Smooth muscle cell (in vitro differentiated cells): ENCODE measurements at regions not wholly inside any gene's neighbourhood (a gene's known extent, or its start where the extent isn't known, plus 50 kb on each side); places are given as distances from the start of the nearest gene placed in this dataset.

Source experiments
- DNase-seq: peaks from one replicate; lab custom pipeline; 2025; ENCODE audit not compliant: unreplicated experiment; lab: John Stamatoyannopoulos, UW
- H2AFZ ChIP-seq: fragments of 200-600 bp; sonication (generic); 2 replicates; pipeline ENCODE4 v1.6.0; 2016; ENCODE audit warnings: antibody characterized with exemption, low read depth, mild to moderate bottlenecking
- H3F3A ChIP-seq: fragments of 200-600 bp; sonication (generic); 2 replicates; pipeline ENCODE4 v1.6.0; 2017; ENCODE audit warnings: antibody characterized with exemption, low read depth
- H3K27ac ChIP-seq: fragments of 200-600 bp; sonication (generic); 2 replicates; pipeline ENCODE4 v1.5.1; 2016; ENCODE audit warnings: low read depth, mild to moderate bottlenecking
- H3K27me3 ChIP-seq: fragments of 200-600 bp; sonication (generic); 2 replicates; pipeline ENCODE4 v1.6.1; 2016; ENCODE audit warnings: low read depth, mild to moderate bottlenecking
- H3K36me3 ChIP-seq: fragments of 200-600 bp; sonication (generic); 2 replicates; pipeline ENCODE4 v1.5.1; 2016; ENCODE audit warnings: low read depth
- H3K4me1 ChIP-seq: fragments of 200-600 bp; sonication (generic); 2 replicates; pipeline ENCODE4 v1.5.1; 2016; ENCODE audit warnings: low read depth
- H3K4me2 ChIP-seq: fragments of 200-600 bp; sonication (generic); 2 replicates; pipeline ENCODE4 v1.6.0; 2016; ENCODE audit warnings: mild to moderate bottlenecking
- H3K4me3 ChIP-seq: fragments of 200-600 bp; sonication (generic); 2 replicates; pipeline ENCODE4 v1.5.1; 2016; ENCODE audit warnings: mild to moderate bottlenecking
- H3K79me2 ChIP-seq: fragments of 200-600 bp; sonication (generic); 2 replicates; pipeline ENCODE4 v1.6.0; 2016; ENCODE audit warnings: low read depth, mild to moderate bottlenecking
- H3K9ac ChIP-seq: fragments of 200-600 bp; sonication (generic); 2 replicates; pipeline ENCODE4 v1.6.0; 2016; ENCODE audit warnings: low read depth
- H3K9me3 ChIP-seq: fragments of 200-600 bp; sonication (generic); replicated peaks from 2 replicates; pipeline ENCODE4 v1.5.1; 2016; ENCODE audit warnings: low read depth
- H4K20me1 ChIP-seq: fragments of 200-600 bp; sonication (generic); 2 replicates; pipeline ENCODE4 v1.6.0; 2016; ENCODE audit warnings: low read depth
- WGBS: methylation state at CpG from one replicate; pipeline ENCODE4 v1.1.7; 2016; ENCODE audit warnings: low lambda C conversion rate; 5-methylcytosine and 5-hydroxymethylcytosine counted together
- TF ChIP-seq, protein P1 (sequence below): fragments of 200-600 bp; sonication (generic); IDR thresholded peaks from 2 replicates; pipeline ENCODE4 v1.5.1; 2017; ENCODE audit warnings: borderline replicate concordance, mild to moderate bottlenecking, antibody characterized with exemption; ENCODE audit not compliant: insufficient read depth, poor library complexity, severe bottlenecking

DNA sequence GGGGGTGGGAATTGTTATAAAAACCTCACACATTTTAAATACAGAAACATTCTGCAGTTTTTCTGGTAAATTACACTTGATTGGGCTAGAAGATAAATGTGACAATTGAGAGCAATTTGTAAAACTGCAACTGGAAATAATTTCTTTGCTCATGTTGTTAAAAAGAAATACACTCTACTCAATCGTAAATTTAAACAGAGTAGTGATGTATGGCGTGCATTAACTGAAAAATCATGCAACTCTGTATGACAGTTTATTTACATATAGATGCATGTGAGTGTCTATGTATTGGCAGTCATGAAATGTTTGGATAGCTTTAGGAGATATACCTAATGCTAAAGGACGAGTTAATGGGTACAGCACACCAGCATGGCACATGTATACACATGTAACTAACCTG, 554.9 kb downstream of the PRELID2 start:
- DNase-seq, result no peak
- TF ChIP-seq, protein P1, sequence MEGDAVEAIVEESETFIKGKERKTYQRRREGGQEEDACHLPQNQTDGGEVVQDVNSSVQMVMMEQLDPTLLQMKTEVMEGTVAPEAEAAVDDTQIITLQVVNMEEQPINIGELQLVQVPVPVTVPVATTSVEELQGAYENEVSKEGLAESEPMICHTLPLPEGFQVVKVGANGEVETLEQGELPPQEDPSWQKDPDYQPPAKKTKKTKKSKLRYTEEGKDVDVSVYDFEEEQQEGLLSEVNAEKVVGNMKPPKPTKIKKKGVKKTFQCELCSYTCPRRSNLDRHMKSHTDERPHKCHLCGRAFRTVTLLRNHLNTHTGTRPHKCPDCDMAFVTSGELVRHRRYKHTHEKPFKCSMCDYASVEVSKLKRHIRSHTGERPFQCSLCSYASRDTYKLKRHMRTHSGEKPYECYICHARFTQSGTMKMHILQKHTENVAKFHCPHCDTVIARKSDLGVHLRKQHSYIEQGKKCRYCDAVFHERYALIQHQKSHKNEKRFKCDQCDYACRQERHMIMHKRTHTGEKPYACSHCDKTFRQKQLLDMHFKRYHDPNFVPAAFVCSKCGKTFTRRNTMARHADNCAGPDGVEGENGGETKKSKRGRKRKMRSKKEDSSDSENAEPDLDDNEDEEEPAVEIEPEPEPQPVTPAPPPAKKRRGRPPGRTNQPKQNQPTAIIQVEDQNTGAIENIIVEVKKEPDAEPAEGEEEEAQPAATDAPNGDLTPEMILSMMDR, result no peak
- Histone ChIP-seq H3K27me3 (peaks cover 4% of the 10 kb centered on the region), H4K20me1 (no peaks in the 10 kb centered on the region), H3F3A (no peaks in the 10 kb centered on the region), H3K4me3 (no peak overlapping the region), H3K9ac (no peak overlapping the region), H2AFZ (no peak overlapping the region), H3K4me2 (no peak overlapping the region), H3K79me2 (no peaks in the 10 kb centered on the region), H3K27ac (no peak overlapping the region), H3K4me1 (no peaks in the 10 kb centered on the region), H3K36me3 (no peaks in the 10 kb centered on the region), H3K9me3 (no peaks in the 10 kb centered on the region)
- WGBS, result 91% methylated on average over 3 of the region's 3 CpGs

DNA sequence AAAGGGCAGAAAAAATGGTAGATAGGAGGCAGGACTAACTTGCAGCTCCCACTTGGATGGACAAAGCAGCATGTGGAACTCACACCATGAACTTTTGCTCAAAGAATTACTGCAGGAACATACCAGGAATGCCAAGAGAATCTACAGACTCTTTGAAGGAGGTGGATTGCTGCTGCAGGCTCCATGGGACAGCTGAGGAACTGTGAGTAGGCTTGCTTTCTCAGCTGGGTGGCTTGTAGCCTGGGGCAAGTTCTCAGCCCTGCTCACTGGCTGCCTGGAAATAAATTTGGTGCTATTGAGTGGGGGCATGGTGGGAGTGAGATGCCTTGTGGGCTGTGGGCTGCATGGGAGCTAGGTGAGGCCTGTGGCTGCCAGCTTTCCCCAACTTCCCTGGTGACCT, 574.5 kb downstream of the PRELID2 start:
- no peaks in the 10 kb centered on the region for H4K20me1 ChIP-seq
- no peak overlapping the region for H3K27ac ChIP-seq
- no peak overlapping the region for H2AFZ ChIP-seq
- no peaks in the 10 kb centered on the region for H3F3A ChIP-seq
- TF ChIP-seq, protein P1, result no peak
- H3K9me3 ChIP-seq, result no peaks in the 10 kb centered on the region
- no peaks in the 10 kb centered on the region for H3K79me2 ChIP-seq
- no peak overlapping the region for H3K9ac ChIP-seq
- H3K27me3 ChIP-seq, result no peaks in the 10 kb centered on the region
- no peak overlapping the region for H3K4me3 ChIP-seq
- no peak for DNase-seq
- no peaks in the 10 kb centered on the region for H3K36me3 ChIP-seq
- no peak overlapping the region for H3K4me2 ChIP-seq
- no peaks in the 10 kb centered on the region for H3K4me1 ChIP-seq

DNA sequence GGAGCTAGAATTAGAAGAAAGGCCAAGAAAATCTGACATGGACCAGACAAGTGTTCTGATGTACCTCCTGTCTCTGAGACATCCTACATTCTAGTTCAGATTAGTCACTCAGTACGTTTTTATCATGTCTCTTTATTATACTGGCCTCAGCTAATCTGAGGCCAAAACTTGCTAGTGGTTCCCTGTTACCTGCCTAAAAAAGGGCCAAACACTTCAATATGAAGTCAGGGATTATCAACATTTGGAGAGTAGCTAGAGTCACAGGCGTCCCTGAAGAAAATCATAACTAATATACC, 587.4 kb downstream of the PRELID2 start:
- H3F3A ChIP-seq, result no peaks in the 10 kb centered on the region
- H3K4me2 ChIP-seq, result no peak overlapping the region
- WGBS, result 69% methylated on average over 2 of the region's 2 CpGs
- TF ChIP-seq, protein P1, result no peak
- no peaks in the 10 kb centered on the region for H3K27me3 ChIP-seq
- no peaks in the 10 kb centered on the region for H3K79me2 ChIP-seq
- no peak for DNase-seq
- no peaks in the 10 kb centered on the region for H4K20me1 ChIP-seq
- no peaks in the 10 kb centered on the region for H3K36me3 ChIP-seq
- no peak overlapping the region for H2AFZ ChIP-seq
- no peaks in the 10 kb centered on the region for H3K9me3 ChIP-seq
- no peak overlapping the region for H3K9ac ChIP-seq
- no peak overlapping the region for H3K4me3 ChIP-seq
- H3K27ac ChIP-seq, result peak overlapping the region; percentile 80
- H3K4me1 ChIP-seq, result peaks cover 18% of the 10 kb centered on the region

DNA sequence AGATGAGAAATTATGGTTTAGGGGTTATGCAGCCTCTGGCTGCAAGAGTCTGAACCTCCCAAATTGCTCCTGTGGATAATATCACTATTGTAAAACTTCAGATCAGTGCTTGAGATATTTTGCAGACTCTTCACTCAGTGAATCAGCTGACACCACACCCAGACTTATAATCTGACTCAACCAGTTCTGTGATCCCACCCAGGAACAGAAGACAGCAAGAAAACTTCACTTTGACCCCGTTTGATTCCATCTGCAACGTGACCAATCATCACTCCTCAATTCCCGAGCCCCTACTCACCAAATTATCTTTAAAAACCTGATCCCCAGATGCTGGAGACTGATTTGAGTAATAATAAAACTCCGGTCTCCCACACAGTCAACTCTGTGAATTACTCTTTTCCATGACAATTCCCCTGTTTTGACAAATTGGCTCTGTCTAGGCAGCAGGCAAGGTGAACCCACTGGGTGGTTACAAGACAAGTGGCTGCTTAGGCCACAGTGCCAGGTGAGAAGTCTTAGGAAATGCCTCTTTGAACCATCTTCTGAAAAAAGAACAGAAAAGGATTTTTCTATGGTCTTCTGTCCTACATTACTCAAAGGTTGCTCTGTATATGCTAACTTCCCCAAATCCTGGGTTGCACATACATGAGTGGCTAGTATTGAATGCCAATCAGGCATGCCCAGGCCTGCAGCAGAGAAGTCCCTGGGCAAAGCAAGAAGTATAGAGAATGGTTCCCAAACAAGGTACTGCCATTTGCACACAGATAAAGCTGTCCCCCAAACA, 588.0 kb downstream of the PRELID2 start:
- Histone ChIP-seq H3K79me2 (no peaks in the 10 kb centered on the region), H3K9ac (no peak overlapping the region), H3K9me3 (no peaks in the 10 kb centered on the region), H4K20me1 (no peaks in the 10 kb centered on the region), H3K27ac (peak overlapping the region; percentile 80), H3K36me3 (no peaks in the 10 kb centered on the region), H3K4me1 (peaks cover 21% of the 10 kb centered on the region), H3K27me3 (no peaks in the 10 kb centered on the region), H3K4me2 (peak overlapping the region; percentile 29), H3K4me3 (no peak overlapping the region), H2AFZ (peak overlapping the region; percentile 59), H3F3A (no peaks in the 10 kb centered on the region)
- no peak for DNase-seq
- WGBS, result 39% methylated on average over 4 of the region's 4 CpGs
- TF ChIP-seq, protein P1, result no peak
